Prostate gland (tissue), 2 donors: ENCODE measurements at regions not wholly inside any gene's neighbourhood (a gene's known extent, or its start where the extent isn't known, plus 50 kb on each side); places are given as distances from the start of the nearest gene placed in this dataset.

Experiments
- POLR2A ChIP-seq: fragments of 450-650 bp; IDR thresholded peaks from one replicate; pipeline ENCODE4 v1.6.1; 2016; ENCODE audit warnings: antibody characterized with exemption, mild to moderate bottlenecking
- POLR2AphosphoS5 ChIP-seq: sonication (generic); formaldehyde crosslinking; IDR thresholded peaks from one replicate; pipeline ENCODE4 v1.6.1; 2017; ENCODE audit warnings: antibody characterized with exemption
- TF ChIP-seq, protein P1 (sequence below), 4 experiments: fragments of 200-600 bp in 2 of 4; fragments of 450-650 bp in 2 of 4; sonication (generic) in 2 of 4; IDR thresholded peaks; 1 replicate in 3 of 4; 2 replicates in 1 of 4; pipeline ENCODE4 v1.5.1; 2016 to 2019; ENCODE audit warnings: antibody characterized with exemption in 4 of 4, mild to moderate bottlenecking in 2 of 4, moderate library complexity in 2 of 4

DNA sequence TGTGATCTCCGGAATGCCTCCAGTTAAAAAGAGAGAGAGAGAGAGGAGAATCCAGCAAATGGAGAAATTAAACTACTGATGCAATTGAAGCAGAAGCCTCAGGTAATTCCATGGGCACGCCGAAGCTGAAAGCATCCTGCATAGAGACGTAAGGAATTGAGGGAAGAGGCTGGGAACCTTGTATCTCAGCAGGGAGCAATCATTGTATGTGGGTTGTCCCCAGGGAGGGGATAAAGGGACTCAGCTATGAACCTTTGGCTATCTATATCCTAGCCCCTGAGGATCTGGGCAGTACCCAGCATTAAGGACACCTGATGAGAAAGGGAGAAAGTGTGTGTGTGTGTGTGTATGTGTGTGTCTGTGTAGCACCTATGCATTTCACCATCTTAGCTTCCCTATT lies 95.8 kb upstream of the ATXN7L3B start:
- TF ChIP-seq, protein P1, sequence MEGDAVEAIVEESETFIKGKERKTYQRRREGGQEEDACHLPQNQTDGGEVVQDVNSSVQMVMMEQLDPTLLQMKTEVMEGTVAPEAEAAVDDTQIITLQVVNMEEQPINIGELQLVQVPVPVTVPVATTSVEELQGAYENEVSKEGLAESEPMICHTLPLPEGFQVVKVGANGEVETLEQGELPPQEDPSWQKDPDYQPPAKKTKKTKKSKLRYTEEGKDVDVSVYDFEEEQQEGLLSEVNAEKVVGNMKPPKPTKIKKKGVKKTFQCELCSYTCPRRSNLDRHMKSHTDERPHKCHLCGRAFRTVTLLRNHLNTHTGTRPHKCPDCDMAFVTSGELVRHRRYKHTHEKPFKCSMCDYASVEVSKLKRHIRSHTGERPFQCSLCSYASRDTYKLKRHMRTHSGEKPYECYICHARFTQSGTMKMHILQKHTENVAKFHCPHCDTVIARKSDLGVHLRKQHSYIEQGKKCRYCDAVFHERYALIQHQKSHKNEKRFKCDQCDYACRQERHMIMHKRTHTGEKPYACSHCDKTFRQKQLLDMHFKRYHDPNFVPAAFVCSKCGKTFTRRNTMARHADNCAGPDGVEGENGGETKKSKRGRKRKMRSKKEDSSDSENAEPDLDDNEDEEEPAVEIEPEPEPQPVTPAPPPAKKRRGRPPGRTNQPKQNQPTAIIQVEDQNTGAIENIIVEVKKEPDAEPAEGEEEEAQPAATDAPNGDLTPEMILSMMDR (IDR thresholded peaks at IDR 0.05): no peak
- no peak for TF ChIP-seq POLR2A
- TF ChIP-seq POLR2AphosphoS5: no peak
